Osteoblast (primary cell): ENCODE measurements at regions not wholly inside any gene's neighbourhood (a gene's known extent, or its start where the extent isn't known, plus 50 kb on each side); places are given as distances from the start of the nearest gene placed in this dataset.
"Not testable (repeated sequence)": the region's sequence is repeated elsewhere in the genome, so short reads cannot be mapped to it uniquely, and the experiment has no call there.

ENCODE experiments used
- DNase-seq: peaks from one replicate; pipeline ENCODE4 v3.0.0; 2011; ENCODE audit warnings: low spot score, mixed read lengths; ENCODE audit not compliant: insufficient read length; ENCODE audit errors: missing footprints
- H2AFZ ChIP-seq: 2 replicates; pipeline ENCODE4 v1.6.0; 2011; ENCODE audit warnings: mild to moderate bottlenecking, low read length
- H3K27ac ChIP-seq: 2 replicates; pipeline ENCODE4 v1.5.1; 2011; ENCODE audit warnings: mild to moderate bottlenecking, low read depth, low read length, moderate library complexity
- H3K27me3 ChIP-seq: 2 replicates; pipeline ENCODE4 v1.6.0; 2012; ENCODE audit warnings: mild to moderate bottlenecking, control low read depth, inconsistent platforms, low read length, moderate library complexity; ENCODE audit not compliant: insufficient read depth
- H3K36me3 ChIP-seq: 2 replicates; pipeline ENCODE4 v1.5.1; 2011; ENCODE audit warnings: mild to moderate bottlenecking, low read length, control low read depth, moderate library complexity; ENCODE audit not compliant: insufficient read depth
- H3K4me1 ChIP-seq: 2 replicates; pipeline ENCODE4 v1.5.1; 2011; ENCODE audit warnings: mild to moderate bottlenecking, low read length, control low read depth, moderate library complexity; ENCODE audit not compliant: insufficient read depth
- H3K4me2 ChIP-seq: 2 replicates; pipeline ENCODE4 v1.6.0; 2011; ENCODE audit warnings: mild to moderate bottlenecking, low read length; ENCODE audit not compliant: insufficient read depth
- H3K4me3 ChIP-seq: fragments of 200-600 bp; sonication (generic); 3 replicates; pipeline ENCODE4 v1.5.1; 2012; ENCODE audit warnings: mild to moderate bottlenecking, low read length, inconsistent platforms; ENCODE audit not compliant: insufficient read depth
- H3K79me2 ChIP-seq: 2 replicates; pipeline ENCODE4 v1.6.0; 2012; ENCODE audit warnings: mild to moderate bottlenecking, low read length, control low read depth, inconsistent platforms; ENCODE audit not compliant: insufficient read depth
- H3K9me3 ChIP-seq: 2 replicates; pipeline ENCODE4 v1.5.1; 2011; ENCODE audit warnings: low read depth, low read length, control low read depth
- H4K20me1 ChIP-seq: 2 replicates; pipeline ENCODE4 v1.6.0; 2012; ENCODE audit warnings: mild to moderate bottlenecking, low read length, control low read depth; ENCODE audit not compliant: insufficient read depth
- TF ChIP-seq, protein P1 (sequence below): IDR thresholded peaks from 2 replicates; pipeline ENCODE4 v1.5.1; 2011; ENCODE audit warnings: mild to moderate bottlenecking, low read depth, low read length, moderate library complexity; ENCODE audit errors: extremely low read depth

GRCh38 chr2:156254637-156255067, 77.9 kb downstream of the NR4A2 start:
- H3K9me3 ChIP-seq, H3K27me3 ChIP-seq, H2AFZ ChIP-seq, H3K4me2 ChIP-seq, H3K36me3 ChIP-seq, H4K20me1 ChIP-seq, DNase-seq, H3K4me1 ChIP-seq, H3K27ac ChIP-seq, H3K4me3 ChIP-seq, H3K79me2 ChIP-seq: not testable (repeated sequence)

GRCh38 chr2:156253765-156254164, 78.8 kb downstream of the NR4A2 start:
- Histone ChIP-seq H3K79me2 (no peaks in the 10 kb centered on the region), H3K4me2 (no peak overlapping the region), H3K27ac (no peak overlapping the region), H2AFZ (no peak overlapping the region), H3K4me3 (no peak overlapping the region), H3K27me3 (no peaks in the 10 kb centered on the region), H4K20me1 (no peaks in the 10 kb centered on the region), H3K4me1 (no peaks in the 10 kb centered on the region), H3K36me3 (no peaks in the 10 kb centered on the region), H3K9me3 (no peaks in the 10 kb centered on the region)
- peak; percentile 26 for DNase-seq
- TF ChIP-seq, protein P1, sequence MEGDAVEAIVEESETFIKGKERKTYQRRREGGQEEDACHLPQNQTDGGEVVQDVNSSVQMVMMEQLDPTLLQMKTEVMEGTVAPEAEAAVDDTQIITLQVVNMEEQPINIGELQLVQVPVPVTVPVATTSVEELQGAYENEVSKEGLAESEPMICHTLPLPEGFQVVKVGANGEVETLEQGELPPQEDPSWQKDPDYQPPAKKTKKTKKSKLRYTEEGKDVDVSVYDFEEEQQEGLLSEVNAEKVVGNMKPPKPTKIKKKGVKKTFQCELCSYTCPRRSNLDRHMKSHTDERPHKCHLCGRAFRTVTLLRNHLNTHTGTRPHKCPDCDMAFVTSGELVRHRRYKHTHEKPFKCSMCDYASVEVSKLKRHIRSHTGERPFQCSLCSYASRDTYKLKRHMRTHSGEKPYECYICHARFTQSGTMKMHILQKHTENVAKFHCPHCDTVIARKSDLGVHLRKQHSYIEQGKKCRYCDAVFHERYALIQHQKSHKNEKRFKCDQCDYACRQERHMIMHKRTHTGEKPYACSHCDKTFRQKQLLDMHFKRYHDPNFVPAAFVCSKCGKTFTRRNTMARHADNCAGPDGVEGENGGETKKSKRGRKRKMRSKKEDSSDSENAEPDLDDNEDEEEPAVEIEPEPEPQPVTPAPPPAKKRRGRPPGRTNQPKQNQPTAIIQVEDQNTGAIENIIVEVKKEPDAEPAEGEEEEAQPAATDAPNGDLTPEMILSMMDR, result no peak

GRCh38 chr2:156242874-156243273, 89.6 kb downstream of the NR4A2 start:
- Histone ChIP-seq H3K27me3 (no peaks in the 10 kb centered on the region), H3K79me2 (no peaks in the 10 kb centered on the region), H3K36me3 (no peaks in the 10 kb centered on the region), H4K20me1 (no peaks in the 10 kb centered on the region), H3K4me1 (no peaks in the 10 kb centered on the region), H2AFZ (no peak overlapping the region), H3K4me2 (no peak overlapping the region), H3K27ac (no peak overlapping the region), H3K9me3 (no peaks in the 10 kb centered on the region), H3K4me3 (no peak overlapping the region)
- DNase-seq, result no peak
- TF ChIP-seq, protein P1, result no peak

GRCh38 chr2:156237558-156237957, 95.0 kb downstream of the NR4A2 start:
- Histone ChIP-seq H3K4me1 (no peaks in the 10 kb centered on the region), H4K20me1 (no peaks in the 10 kb centered on the region), H3K27me3 (no peaks in the 10 kb centered on the region), H3K9me3 (no peaks in the 10 kb centered on the region), H3K27ac (no peak overlapping the region), H3K4me2 (no peak overlapping the region), H3K36me3 (no peaks in the 10 kb centered on the region), H3K79me2 (no peaks in the 10 kb centered on the region), H2AFZ (no peak overlapping the region), H3K4me3 (no peak overlapping the region)
- no peak for DNase-seq
- TF ChIP-seq, protein P1, result no peak
